ENCODE measurements at regions not wholly inside any gene's neighbourhood (a gene's known extent, or its start where the extent isn't known, plus 50 kb on each side); places are given as distances from the start of the nearest gene placed in this dataset.

DNA sequence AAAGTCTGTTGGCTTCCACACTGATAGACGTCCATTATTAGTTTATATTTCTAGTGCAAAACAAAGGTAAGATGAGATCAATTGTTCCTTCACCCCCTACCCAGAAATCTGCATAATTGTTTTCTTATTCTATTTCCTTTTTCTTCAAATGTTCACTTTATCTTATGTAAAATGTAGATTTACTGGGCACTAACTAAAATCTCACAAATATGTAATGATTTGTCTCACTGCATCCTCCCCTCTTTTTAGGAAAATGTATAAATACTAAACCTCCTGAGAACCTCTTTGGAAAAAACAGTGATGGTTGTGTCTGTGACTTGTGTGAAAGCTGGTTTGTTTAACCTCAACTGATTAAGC lies 1377.2 kb upstream of the MIR17HG start:
- TF ChIP-seq, protein P1, sequence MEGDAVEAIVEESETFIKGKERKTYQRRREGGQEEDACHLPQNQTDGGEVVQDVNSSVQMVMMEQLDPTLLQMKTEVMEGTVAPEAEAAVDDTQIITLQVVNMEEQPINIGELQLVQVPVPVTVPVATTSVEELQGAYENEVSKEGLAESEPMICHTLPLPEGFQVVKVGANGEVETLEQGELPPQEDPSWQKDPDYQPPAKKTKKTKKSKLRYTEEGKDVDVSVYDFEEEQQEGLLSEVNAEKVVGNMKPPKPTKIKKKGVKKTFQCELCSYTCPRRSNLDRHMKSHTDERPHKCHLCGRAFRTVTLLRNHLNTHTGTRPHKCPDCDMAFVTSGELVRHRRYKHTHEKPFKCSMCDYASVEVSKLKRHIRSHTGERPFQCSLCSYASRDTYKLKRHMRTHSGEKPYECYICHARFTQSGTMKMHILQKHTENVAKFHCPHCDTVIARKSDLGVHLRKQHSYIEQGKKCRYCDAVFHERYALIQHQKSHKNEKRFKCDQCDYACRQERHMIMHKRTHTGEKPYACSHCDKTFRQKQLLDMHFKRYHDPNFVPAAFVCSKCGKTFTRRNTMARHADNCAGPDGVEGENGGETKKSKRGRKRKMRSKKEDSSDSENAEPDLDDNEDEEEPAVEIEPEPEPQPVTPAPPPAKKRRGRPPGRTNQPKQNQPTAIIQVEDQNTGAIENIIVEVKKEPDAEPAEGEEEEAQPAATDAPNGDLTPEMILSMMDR (IDR thresholded peaks at IDR 0.05) = no peak
- TF ChIP-seq EP300 (IDR thresholded peaks at IDR 0.05) = no peak

Data from sigmoid colon (tissue), 4 donors.